ENCODE measurements at regions not wholly inside any gene's neighbourhood (a gene's known extent, or its start where the extent isn't known, plus 50 kb on each side); places are given as distances from the start of the nearest gene placed in this dataset.

DNA sequence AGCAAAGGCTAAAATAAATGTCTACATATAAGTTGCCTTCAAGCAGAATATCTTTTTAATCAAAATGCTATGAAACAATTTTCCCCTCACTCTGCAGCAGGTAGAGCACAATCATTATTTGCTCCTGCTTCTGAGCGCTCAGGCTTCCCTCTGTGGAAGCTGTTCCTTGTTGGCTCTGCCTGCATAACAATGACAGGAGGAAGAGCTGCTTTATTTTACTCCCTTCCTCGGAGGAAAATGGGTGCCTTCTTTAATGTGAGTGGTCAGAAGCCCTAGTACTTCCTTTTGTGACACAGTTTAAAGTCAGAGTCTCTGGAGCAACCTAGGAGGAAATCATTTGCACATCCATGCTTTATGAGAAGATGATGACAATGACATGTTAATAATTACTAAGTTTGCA is 492.1 kb downstream of the CDH8 start:
- no TSS peak for BruUV-seq (replicated peaks)
- Histone ChIP-seq H3K9ac (ENCODE audit: insufficient read depth, low read depth, low read length) (no peak overlapping the region), H3K36me3 (replicated peaks in 1 of 2; ENCODE audit: control insufficient read depth in 1 of 2, insufficient read depth in 2 of 2, low read length in 2 of 2) (no peaks in the 10 kb centered on the region), H3K27me3 (ENCODE audit: control insufficient read depth in 1 of 2, insufficient read depth in 2 of 2, low read length in 2 of 2) (no peaks in the 10 kb centered on the region), H3K79me2 (ENCODE audit: insufficient read depth, low read length) (no peaks in the 10 kb centered on the region), H3K4me1 (ENCODE audit: insufficient read depth, low read length) (no peaks in the 10 kb centered on the region), H2AFZ (ENCODE audit: low read length) (no peak overlapping the region), H3K9me3 (ENCODE audit: low read length) (peaks cover 42% of the 10 kb centered on the region), H3K27ac (ENCODE audit: extremely low read length, insufficient read depth, low read length) (no peak overlapping the region), H4K20me1 (ENCODE audit: insufficient read depth, low read length) (no peaks in the 10 kb centered on the region), H3K4me2 (ENCODE audit: low read depth, low read length) (no peak overlapping the region), H3K4me3 (replicated peaks in 1 of 3; ENCODE audit: insufficient read depth in 1 of 3, low read depth in 2 of 3, low read length in 3 of 3) (no peak overlapping the region)
- TF ChIP-seq KDM1A (CRISPR knock-in tag; IDR thresholded peaks at IDR 0.05) (no peak), ZZZ3 (CRISPR knock-in tag; IDR thresholded peaks at IDR 0.05; ENCODE audit: borderline replicate concordance) (no peak), NFIB (CRISPR knock-in tag; IDR thresholded peaks at IDR 0.05; ENCODE audit: borderline replicate concordance) (no peak), SRSF1 (optimal IDR thresholded peaks at IDR 0.05; ENCODE audit: low read depth, low read length) (no peak), CHD4 (IDR thresholded peaks at IDR 0.05; ENCODE audit: borderline replicate concordance, low read length) (no peak), ISX (CRISPR knock-in tag; conservative IDR thresholded peaks at IDR 0.05) (no peak), STAG1 (CRISPR knock-in tag; IDR thresholded peaks at IDR 0.05) (no peak)
- CTCF ChIA-PET (ENCODE audit: low intra/inter-chr PET ratio, low total read pairs) = no interaction called here
- POLR2A ChIA-PET = no interaction called here
- in situ Hi-C loops (cut with HindIII; ENCODE audit: extremely low pct_ligation_motif_present, low pct_unique_long_range_greater_than_20kb) (no loop called here), intact Hi-C loops (cut with micrococcal nuclease; ENCODE audit: unreplicated experiment) (no loop called here)
- no peak for DNase-seq (ENCODE audit: low spot score)
- WGBS (ENCODE audit: low lambda C conversion rate) = 26% methylated on average over 2 of the region's 2 CpGs
- no peak for ATAC-seq
- no peak for FAIRE-seq

DNA sequence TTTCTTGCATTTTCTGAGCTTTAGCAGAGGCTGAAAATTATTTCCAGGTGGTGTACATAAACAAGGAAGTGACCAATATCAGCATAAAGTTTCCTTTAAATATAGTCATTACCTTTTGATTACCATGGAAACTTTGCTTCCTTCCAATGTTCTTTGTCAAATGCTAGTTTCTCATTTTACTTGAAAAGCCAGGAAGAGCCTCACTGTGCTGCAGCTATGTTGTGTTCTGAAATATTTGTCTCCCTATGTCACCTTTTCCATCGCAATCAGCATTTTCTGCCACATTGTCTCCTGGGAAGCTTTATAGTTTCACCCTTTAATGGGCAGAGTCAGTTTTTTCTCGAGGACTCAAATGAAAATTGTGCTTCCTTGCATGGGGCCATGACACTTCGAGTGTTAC is 496.0 kb downstream of the CDH8 start:
- ATAC-seq (no peak), FAIRE-seq (no peak), DNase-seq (ENCODE audit: low spot score) (no peak)
- Histone ChIP-seq H3K4me2 (ENCODE audit: low read depth, low read length) (no peak overlapping the region), H3K36me3 (replicated peaks in 1 of 2; ENCODE audit: control insufficient read depth in 1 of 2, insufficient read depth in 2 of 2, low read length in 2 of 2) (no peaks in the 10 kb centered on the region), H3K79me2 (ENCODE audit: insufficient read depth, low read length) (no peaks in the 10 kb centered on the region), H3K9ac (ENCODE audit: insufficient read depth, low read depth, low read length) (no peak overlapping the region), H3K4me3 (replicated peaks in 1 of 3; ENCODE audit: insufficient read depth in 1 of 3, low read depth in 2 of 3, low read length in 3 of 3) (no peak overlapping the region), H3K27ac (ENCODE audit: extremely low read length, insufficient read depth, low read length) (no peak overlapping the region), H3K4me1 (ENCODE audit: insufficient read depth, low read length) (no peaks in the 10 kb centered on the region), H3K9me3 (ENCODE audit: low read length) (peaks cover 56% of the 10 kb centered on the region), H4K20me1 (ENCODE audit: insufficient read depth, low read length) (no peaks in the 10 kb centered on the region), H3K27me3 (ENCODE audit: control insufficient read depth in 1 of 2, insufficient read depth in 2 of 2, low read length in 2 of 2) (no peaks in the 10 kb centered on the region), H2AFZ (ENCODE audit: low read length) (no peak overlapping the region)
- no TSS peak for BruUV-seq (replicated peaks)
- intact Hi-C loops (cut with micrococcal nuclease; ENCODE audit: unreplicated experiment) (no loop called here), in situ Hi-C loops (cut with HindIII; ENCODE audit: extremely low pct_ligation_motif_present, low pct_unique_long_range_greater_than_20kb) (no loop called here)
- ChIA-PET CTCF (ENCODE audit: low intra/inter-chr PET ratio, low total read pairs) (no interaction called here), POLR2A (no interaction called here)
- WGBS (ENCODE audit: low lambda C conversion rate) = 0% methylated on average over 3 of the region's 3 CpGs
- no peak for TF ChIP-seq ZNF513 (CRISPR knock-in tag; conservative IDR thresholded peaks at IDR 0.05)
- TF ChIP-seq, protein P1, sequence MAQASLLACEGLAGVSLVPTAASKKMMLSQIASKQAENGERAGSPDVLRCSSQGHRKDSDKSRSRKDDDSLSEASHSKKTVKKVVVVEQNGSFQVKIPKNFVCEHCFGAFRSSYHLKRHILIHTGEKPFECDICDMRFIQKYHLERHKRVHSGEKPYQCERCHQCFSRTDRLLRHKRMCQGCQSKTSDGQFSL (CRISPR knock-in tag; IDR thresholded peaks at IDR 0.05) = no peak
- no peak for TF ChIP-seq CBX1 (IDR thresholded peaks at IDR 0.05; ENCODE audit: low read depth)
- no peak for TF ChIP-seq ATF7-NPFF (CRISPR knock-in tag; IDR thresholded peaks at IDR 0.05; ENCODE audit: low read depth)
- no peak for TF ChIP-seq SNRNP70 (IDR thresholded peaks at IDR 0.05; ENCODE audit: low read depth, low read length)
- no peak for TF ChIP-seq MAZ (IDR thresholded peaks at IDR 0.05; ENCODE audit: borderline replicate concordance, low read depth, low read length)
- TF ChIP-seq MAZ (CRISPR knock-in tag; IDR thresholded peaks at IDR 0.05; ENCODE audit: low read depth) = no peak
- TF ChIP-seq, protein P2, sequence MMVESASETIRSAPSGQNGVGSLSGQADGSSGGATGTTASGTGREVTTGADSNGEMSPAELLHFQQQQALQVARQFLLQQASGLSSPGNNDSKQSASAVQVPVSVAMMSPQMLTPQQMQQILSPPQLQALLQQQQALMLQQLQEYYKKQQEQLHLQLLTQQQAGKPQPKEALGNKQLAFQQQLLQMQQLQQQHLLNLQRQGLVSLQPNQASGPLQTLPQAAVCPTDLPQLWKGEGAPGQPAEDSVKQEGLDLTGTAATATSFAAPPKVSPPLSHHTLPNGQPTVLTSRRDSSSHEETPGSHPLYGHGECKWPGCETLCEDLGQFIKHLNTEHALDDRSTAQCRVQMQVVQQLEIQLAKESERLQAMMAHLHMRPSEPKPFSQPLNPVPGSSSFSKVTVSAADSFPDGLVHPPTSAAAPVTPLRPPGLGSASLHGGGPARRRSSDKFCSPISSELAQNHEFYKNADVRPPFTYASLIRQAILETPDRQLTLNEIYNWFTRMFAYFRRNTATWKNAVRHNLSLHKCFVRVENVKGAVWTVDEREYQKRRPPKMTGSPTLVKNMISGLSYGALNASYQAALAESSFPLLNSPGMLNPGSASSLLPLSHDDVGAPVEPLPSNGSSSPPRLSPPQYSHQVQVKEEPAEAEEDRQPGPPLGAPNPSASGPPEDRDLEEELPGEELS (CRISPR knock-in tag; IDR thresholded peaks at IDR 0.05) = no peak
- TF ChIP-seq, protein P3, sequence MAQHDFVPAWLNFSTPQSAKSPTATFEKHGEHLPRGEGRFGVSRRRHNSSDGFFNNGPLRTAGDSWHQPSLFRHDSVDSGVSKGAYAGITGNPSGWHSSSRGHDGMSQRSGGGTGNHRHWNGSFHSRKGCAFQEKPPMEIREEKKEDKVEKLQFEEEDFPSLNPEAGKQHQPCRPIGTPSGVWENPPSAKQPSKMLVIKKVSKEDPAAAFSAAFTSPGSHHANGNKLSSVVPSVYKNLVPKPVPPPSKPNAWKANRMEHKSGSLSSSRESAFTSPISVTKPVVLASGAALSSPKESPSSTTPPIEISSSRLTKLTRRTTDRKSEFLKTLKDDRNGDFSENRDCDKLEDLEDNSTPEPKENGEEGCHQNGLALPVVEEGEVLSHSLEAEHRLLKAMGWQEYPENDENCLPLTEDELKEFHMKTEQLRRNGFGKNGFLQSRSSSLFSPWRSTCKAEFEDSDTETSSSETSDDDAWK (CRISPR knock-in tag; IDR thresholded peaks at IDR 0.05) = no peak

Measured in HepG2 (cell line).